Ovary (tissue), 7 donors: ENCODE measurements at regions not wholly inside any gene's neighbourhood (a gene's known extent, or its start where the extent isn't known, plus 50 kb on each side); places are given as distances from the start of the nearest gene placed in this dataset.

Source experiments
- DNase-seq, 5 donors: peaks; one replicate each; pipeline ENCODE4 v3.0.0-alpha.2; 2019 to 2020
- H3K27ac ChIP-seq, 2 donors: fragments of 200-600 bp; one replicate each; pipeline versions ENCODE4 v1.5.1 to v1.8.0; 2019 to 2022
- H3K27me3 ChIP-seq: fragments of 200-600 bp; one replicate; pipeline ENCODE4 v1.8.0; 2022
- H3K36me3 ChIP-seq: fragments of 200-600 bp; sonication (generic); one replicate; pipeline ENCODE4 v1.5.1; 2019
- H3K4me1 ChIP-seq: one replicate; pipeline ENCODE4 v1.8.1; 2013; ENCODE audit warnings: mild to moderate bottlenecking, moderate library complexity; ENCODE audit not compliant: insufficient read depth
- H3K4me3 ChIP-seq: fragments of 200-600 bp; sonication (generic); one replicate; pipeline ENCODE4 v1.5.1; 2017
- H3K9me3 ChIP-seq, 2 donors: fragments of 200-600 bp in 1 of 2; sonication (generic) in 1 of 2; one replicate each; pipeline versions ENCODE4 v1.5.1 to v1.8.1; 2013 to 2019; ENCODE audit warnings: mild to moderate bottlenecking in 1 of 2, moderate library complexity in 1 of 2
- CTCF ChIP-seq, 3 donors: fragments of 450-650 bp in 2 of 3; fragments of 200-600 bp in 1 of 3; IDR thresholded peaks; one replicate each; pipeline versions ENCODE4 v1.5.1 to v1.8.0; 2016 to 2022; ENCODE audit warnings: antibody characterized with exemption in 3 of 3, mild to moderate bottlenecking in 1 of 3
- EP300 ChIP-seq: sonication (generic); formaldehyde crosslinking; IDR thresholded peaks from one replicate; pipeline ENCODE4 v1.6.1; 2017; ENCODE audit warnings: antibody characterized with exemption
- POLR2A ChIP-seq: fragments of 450-650 bp; IDR thresholded peaks from one replicate; pipeline ENCODE4 v1.6.1; 2017; ENCODE audit warnings: antibody characterized with exemption, mild to moderate bottlenecking, moderate library complexity
- WGBS, 3 donors: extraction: QIAGEN DNeasy Blood & Tissue Kit in 1 of 3; methylation state at CpG; one replicate each; pipeline versions ENCODE4 v1.1.5 to v1.1.7; 2013 to 2017; 5-methylcytosine and 5-hydroxymethylcytosine counted together
- intact Hi-C, 4 donors: fragments of 100-400 bp; cut with DNase I; formaldehyde crosslinking; loops; one replicate each; pipeline versions ENCODE4 v1.11.0 to v1.15.1; 2022 to 2023
- donor health status: DM: no; HTN: no; CAD: no; lungs with moderate emphysema.
- donor health status: DM: no; HTN: no; CAD: no.
- donor health status: Bipolar disorder and iron deficiency.
- donor health status: DM: no; HTN: no; CAD: no.
- donor health status: DM: yes; HTN: yes; CAD: no.

- H3K4me1 ChIP-seq, result no peaks in the 10 kb centered on the region
- intact Hi-C loops, result no loop called here
- H3K36me3 ChIP-seq, result no peaks in the 10 kb centered on the region
- TF ChIP-seq CTCF (IDR thresholded peaks at IDR 0.05), result no peak
- no peak for TF ChIP-seq POLR2A
- no peak for TF ChIP-seq EP300
- H3K4me3 ChIP-seq, result no peak overlapping the region
- no peak for DNase-seq
- WGBS, 3 donors, result 31 to 55% (median 54%) methylated on average over 4 of the region's 4 CpGs
- H3K9me3 ChIP-seq, result no peaks in the 10 kb centered on the region
- no peaks in the 10 kb centered on the region for H3K27me3 ChIP-seq
- no peak overlapping the region for H3K27ac ChIP-seq
These were observed 624.1 kb upstream of the ADGRB3 start for GRCh38 chr6:68010936-68011335.

- no peak for DNase-seq
- Histone ChIP-seq H3K27me3 (no peaks in the 10 kb centered on the region), H3K4me3 (no peak overlapping the region), H3K9me3 (no peaks in the 10 kb centered on the region), H3K27ac (no peak overlapping the region), H3K36me3 (no peaks in the 10 kb centered on the region), H3K4me1 (no peaks in the 10 kb centered on the region)
- intact Hi-C loops, result no loop called here
- 65 to 87% (median 87%) methylated on average over 2 of the region's 2 CpGs for WGBS, 3 donors
- TF ChIP-seq POLR2A, result no peak
- no peak for TF ChIP-seq CTCF (IDR thresholded peaks at IDR 0.05)
- TF ChIP-seq EP300, result no peak
These were observed 626.6 kb upstream of the ADGRB3 start for GRCh38 chr6:68008445-68008844.

DNA sequence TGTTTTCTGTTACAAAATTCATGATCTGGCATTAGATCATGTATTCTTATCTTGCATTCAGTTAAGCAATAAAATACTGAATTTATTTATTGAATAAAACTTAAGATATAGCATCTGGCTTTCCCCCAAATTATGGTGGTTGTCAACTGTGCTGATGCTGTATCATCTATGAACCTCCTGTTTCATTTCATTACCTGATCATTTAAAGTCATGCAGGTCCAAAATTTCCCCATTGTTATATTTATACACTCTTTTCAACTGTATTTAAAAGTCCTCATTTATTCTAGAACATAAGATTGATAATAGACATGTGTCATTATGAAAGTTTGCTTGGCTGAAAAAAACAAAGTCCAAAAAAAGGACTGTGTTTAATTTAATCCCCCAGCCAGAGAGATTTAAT lies 627.4 kb upstream of the ADGRB3 start:
- no peaks in the 10 kb centered on the region for H3K36me3 ChIP-seq
- no peak overlapping the region for H3K4me3 ChIP-seq
- TF ChIP-seq POLR2A, result no peak
- no peak for TF ChIP-seq CTCF (IDR thresholded peaks at IDR 0.05)
- TF ChIP-seq EP300, result no peak
- no peak for DNase-seq
- H3K9me3 ChIP-seq, result no peaks in the 10 kb centered on the region
- intact Hi-C loops, result no loop called here
- H3K27ac ChIP-seq, result no peak overlapping the region
- H3K4me1 ChIP-seq, result no peaks in the 10 kb centered on the region
- no peaks in the 10 kb centered on the region for H3K27me3 ChIP-seq

DNA sequence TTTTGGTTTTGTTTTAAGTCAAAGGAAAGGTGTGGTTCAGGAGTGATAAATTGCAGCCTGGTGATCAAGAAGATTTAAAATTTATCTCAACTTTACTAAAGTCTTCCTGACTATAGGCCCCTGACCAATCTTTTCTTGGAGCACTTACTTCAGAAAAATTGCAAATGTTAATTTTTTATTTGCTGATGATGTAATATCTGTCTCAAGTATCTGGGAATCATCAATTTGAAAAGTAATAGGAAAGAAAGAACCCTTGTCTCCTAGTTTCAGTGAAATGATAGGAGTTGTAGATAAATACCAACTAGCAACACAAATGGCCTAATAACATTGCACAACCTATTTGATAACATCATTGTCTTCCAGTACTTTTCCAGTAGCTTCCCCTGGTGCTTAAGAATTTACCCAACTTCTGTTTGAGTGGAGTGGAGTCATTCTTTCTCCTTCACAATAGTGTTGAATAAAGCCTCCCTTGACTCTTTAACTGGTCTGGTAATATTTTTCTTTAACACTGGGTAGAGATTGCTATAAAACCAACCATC lies 648.3 kb upstream of the ADGRB3 start:
- Histone ChIP-seq H3K27me3 (no peaks in the 10 kb centered on the region), H3K9me3 (no peaks in the 10 kb centered on the region), H3K4me1 (no peaks in the 10 kb centered on the region), H3K36me3 (no peaks in the 10 kb centered on the region), H3K27ac (no peak overlapping the region), H3K4me3 (no peak overlapping the region)
- DNase-seq, result no peak
- intact Hi-C loops, result no loop called here
- no peak for TF ChIP-seq POLR2A
- no peak for TF ChIP-seq CTCF (IDR thresholded peaks at IDR 0.05)
- TF ChIP-seq EP300, result no peak

GRCh38 chr6:67976486-67976885 lies 658.6 kb upstream of the ADGRB3 start:
- DNase-seq, result no peak
- Histone ChIP-seq H3K27ac (no peak overlapping the region), H3K9me3 (no peaks in the 10 kb centered on the region), H3K4me1 (no peaks in the 10 kb centered on the region), H3K4me3 (no peak overlapping the region), H3K36me3 (no peaks in the 10 kb centered on the region), H3K27me3 (no peaks in the 10 kb centered on the region)
- WGBS, 3 donors, result 94% methylated on average over 2 of the region's 2 CpGs
- TF ChIP-seq CTCF (IDR thresholded peaks at IDR 0.05) (no peak), POLR2A (no peak), EP300 (no peak)
- intact Hi-C loops, result no loop called here
